ENCODE measurements at regions not wholly inside any gene's neighbourhood (a gene's known extent, or its start where the extent isn't known, plus 50 kb on each side); places are given as distances from the start of the nearest gene placed in this dataset.

DNA sequence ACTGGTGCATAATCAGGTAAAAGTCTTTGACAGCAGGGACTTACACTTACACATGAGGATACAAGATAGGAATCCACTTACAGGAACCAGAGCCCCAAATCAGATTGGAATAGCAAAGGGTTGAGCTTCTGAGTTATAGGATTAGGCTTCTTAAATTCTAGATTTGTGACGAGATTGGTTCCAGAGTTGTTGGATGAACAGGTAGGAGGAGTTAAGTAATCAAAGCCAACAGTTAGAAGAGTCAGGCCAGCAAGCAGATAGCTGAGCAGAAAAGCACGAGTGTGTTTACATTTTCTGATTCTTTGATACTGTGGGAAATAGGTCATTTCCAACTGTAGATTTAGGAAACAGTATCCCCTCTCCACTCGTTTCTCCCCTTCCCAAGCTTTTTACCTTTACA, 167.0 kb downstream of the MDFIC start:
- no peak for ATAC-seq (ENCODE audit: low FRiP score)
- DNase-seq (ENCODE audit: low spot score), result no peak
- TF ChIP-seq, protein P1, sequence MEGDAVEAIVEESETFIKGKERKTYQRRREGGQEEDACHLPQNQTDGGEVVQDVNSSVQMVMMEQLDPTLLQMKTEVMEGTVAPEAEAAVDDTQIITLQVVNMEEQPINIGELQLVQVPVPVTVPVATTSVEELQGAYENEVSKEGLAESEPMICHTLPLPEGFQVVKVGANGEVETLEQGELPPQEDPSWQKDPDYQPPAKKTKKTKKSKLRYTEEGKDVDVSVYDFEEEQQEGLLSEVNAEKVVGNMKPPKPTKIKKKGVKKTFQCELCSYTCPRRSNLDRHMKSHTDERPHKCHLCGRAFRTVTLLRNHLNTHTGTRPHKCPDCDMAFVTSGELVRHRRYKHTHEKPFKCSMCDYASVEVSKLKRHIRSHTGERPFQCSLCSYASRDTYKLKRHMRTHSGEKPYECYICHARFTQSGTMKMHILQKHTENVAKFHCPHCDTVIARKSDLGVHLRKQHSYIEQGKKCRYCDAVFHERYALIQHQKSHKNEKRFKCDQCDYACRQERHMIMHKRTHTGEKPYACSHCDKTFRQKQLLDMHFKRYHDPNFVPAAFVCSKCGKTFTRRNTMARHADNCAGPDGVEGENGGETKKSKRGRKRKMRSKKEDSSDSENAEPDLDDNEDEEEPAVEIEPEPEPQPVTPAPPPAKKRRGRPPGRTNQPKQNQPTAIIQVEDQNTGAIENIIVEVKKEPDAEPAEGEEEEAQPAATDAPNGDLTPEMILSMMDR (IDR thresholded peaks at IDR 0.05), result no peak

DNA sequence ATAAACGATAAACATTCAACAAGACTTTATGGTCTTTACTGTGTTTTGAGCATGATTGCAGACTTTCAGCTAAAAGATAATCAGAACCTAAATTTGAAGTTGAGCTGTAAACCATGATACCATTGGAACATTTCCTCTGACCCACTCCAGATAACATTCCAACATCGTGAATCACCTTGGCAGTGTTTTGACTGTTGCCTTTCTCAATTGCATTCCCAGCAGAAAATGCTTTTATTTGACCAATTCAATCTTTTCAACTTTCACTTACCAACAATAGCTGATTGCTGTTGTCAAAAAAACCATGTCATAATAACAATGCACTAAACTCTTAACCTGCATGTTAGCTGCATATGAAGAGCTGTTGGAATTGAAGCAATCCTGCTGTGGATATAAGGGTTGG, 165.5 kb downstream of the MDFIC start:
- ATAC-seq (ENCODE audit: low FRiP score), result peak; percentile 86
- DNase-seq (ENCODE audit: low spot score), result no peak
- TF ChIP-seq, protein P1 (IDR thresholded peaks at IDR 0.05), result no peak

DNA sequence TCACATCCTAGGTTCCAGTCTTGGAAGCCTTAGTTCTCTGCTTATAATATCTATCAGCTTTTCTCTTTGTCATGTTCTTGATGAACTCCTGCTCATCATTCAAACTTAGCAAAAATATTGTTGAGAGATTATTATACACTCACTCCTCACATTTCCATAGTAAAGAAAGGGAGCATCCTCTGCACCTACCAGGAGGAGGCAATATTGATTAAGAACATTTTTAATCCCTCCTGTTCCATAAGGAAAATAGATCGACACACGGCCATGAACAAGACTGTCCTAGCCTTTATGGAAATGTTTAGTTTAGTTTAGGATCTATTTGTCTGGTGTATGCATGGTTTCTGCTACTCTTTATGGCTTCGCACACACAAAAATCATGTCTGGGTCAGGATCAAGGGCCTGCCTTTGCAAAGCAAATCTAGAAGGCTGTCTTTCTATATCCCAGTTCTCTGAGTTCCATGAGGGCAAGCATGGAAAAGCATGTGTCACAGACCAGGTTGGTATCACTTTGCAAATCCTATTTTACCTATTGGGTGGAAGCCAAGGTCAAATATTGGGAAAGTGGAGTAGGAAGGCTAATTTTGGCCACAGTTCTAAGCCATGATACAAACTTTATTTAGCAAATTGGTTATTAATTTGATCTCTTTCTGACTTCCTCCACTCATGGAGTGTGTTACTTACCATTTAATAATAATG, 164.4 kb downstream of the MDFIC start:
- ATAC-seq (ENCODE audit: low FRiP score) (no peak), DNase-seq (ENCODE audit: low spot score) (no peak)
- TF ChIP-seq, protein P1 (IDR thresholded peaks at IDR 0.05), result no peak

DNA sequence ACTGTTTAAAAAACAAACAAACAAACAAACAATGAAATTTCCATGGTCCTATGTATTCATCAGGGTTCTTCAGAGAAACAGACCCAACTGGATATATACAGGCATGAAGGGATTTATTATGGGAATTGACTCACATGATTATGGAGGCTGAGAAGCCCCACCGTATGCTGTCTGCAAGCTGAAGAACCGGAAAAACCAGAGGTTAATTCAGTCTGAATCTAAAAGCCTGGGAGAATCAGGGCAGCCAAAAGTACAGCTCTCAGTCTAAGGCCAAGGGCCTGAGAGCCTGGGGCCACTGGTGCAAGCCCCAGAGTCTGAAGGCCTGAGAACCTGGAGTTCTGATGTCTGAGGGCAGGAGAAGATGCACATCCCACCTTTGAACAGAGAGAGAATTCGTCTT, 163.5 kb downstream of the MDFIC start:
- DNase-seq (ENCODE audit: low spot score) (no peak), ATAC-seq (ENCODE audit: low FRiP score) (no peak)
- TF ChIP-seq, protein P1 (IDR thresholded peaks at IDR 0.05), result no peak

DNA sequence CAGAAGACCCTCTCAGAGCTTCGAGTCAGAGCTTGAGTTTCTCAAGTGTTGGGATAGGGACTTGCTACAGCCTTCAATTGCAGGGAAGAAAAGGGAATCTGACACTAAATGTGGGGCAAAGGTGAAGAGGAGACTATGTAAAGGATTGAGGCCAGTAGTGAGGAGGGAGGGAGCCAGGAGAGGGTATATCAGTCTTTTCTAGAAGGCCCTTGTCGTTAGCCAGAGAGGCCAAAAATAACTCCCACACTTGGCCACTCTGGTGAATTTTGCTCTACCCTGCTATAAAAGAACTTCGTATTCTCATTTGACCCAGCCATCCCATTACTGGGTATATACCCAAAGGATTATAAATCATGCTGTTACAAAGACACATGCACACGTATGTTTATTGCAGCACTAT, 162.0 kb downstream of the MDFIC start:
- TF ChIP-seq, protein P1 (IDR thresholded peaks at IDR 0.05), result no peak
- no peak for DNase-seq (ENCODE audit: low spot score)
- ATAC-seq (ENCODE audit: low FRiP score), result no peak

DNA sequence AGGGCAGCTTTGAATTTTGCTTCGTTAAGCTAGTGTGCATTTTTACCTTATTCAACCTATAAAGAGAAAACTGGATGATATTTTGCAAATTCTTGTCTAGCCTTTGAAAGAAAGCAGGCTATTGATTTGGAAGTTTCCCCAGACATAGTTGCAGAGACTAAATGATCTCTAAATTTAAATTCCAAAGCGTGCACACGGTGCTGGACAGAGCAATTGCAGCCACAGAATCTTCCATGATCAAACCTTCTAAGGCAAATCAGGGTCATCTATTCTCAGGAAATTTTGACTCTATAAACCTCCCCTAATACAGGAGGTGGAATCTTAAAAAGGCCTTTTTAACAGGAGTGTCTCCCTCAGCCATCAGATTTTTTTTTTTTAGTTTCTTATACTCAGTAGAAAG, 159.9 kb downstream of the MDFIC start:
- DNase-seq (ENCODE audit: low spot score) (no peak), ATAC-seq (ENCODE audit: low FRiP score) (no peak)
- TF ChIP-seq, protein P1 (IDR thresholded peaks at IDR 0.05), result no peak

DNA sequence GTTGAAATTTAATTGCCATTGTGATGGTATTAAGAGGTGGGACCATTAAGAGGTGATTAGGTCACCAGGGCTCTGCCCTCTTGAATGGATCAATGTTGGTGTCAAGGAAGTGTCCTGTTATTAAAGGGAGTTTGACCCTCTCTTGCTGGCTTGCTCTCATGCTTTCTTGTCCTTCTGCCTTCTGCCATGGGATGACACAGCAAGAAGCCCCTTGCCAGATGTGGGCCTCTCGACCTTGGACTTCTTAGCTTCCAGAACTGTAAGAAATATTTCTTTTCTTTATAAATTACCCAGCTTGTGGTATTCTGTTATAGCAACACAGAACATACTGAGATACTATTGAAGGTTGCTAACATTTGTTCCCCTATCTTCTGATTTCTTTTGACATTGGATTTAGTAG, 157.0 kb downstream of the MDFIC start:
- TF ChIP-seq, protein P1 (IDR thresholded peaks at IDR 0.05), result no peak
- no peak for ATAC-seq (ENCODE audit: low FRiP score)

More for the DNA sequence above, 157.0 kb downstream of the MDFIC start:
- DNase-seq (ENCODE audit: low spot score), result no peak

Data from omental fat pad (tissue), 3 donors.